ENCODE measurements at regions not wholly inside any gene's neighbourhood (a gene's known extent, or its start where the extent isn't known, plus 50 kb on each side); places are given as distances from the start of the nearest gene placed in this dataset.

DNA sequence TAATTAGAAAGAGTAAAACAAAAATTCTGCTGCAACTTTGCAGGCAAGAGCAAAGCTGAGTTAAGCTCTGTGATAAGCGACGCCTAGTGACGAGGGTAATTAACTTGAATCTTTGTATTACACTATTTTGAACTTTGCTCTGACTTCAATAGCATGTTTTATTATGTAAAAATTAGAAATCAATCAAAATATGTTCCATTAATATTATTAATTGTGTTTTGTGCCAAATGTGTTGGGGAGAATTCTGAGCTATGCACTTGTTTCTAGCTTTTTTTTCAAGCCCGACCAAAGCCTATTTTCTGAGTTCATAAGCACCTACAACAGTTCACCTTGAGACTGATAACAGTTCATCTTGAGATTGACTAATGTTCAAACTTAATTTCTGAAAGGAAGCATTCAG, 90.1 kb upstream of the PDE3A start:
- DNase-seq, result no peak
- Histone ChIP-seq H3K27me3 (replicated peaks) (no peaks in the 10 kb centered on the region), H3K27ac (no peak overlapping the region), H3K36me3 (replicated peaks) (no peaks in the 10 kb centered on the region), H3K4me3 (ENCODE audit: low read depth, low read length) (no peak overlapping the region)
- in situ Hi-C loops (cut with HindIII; ENCODE audit: low pct_ligation_motif_present, low sequenced_read_pairs), result no loop called here
- TF ChIP-seq, protein P1, sequence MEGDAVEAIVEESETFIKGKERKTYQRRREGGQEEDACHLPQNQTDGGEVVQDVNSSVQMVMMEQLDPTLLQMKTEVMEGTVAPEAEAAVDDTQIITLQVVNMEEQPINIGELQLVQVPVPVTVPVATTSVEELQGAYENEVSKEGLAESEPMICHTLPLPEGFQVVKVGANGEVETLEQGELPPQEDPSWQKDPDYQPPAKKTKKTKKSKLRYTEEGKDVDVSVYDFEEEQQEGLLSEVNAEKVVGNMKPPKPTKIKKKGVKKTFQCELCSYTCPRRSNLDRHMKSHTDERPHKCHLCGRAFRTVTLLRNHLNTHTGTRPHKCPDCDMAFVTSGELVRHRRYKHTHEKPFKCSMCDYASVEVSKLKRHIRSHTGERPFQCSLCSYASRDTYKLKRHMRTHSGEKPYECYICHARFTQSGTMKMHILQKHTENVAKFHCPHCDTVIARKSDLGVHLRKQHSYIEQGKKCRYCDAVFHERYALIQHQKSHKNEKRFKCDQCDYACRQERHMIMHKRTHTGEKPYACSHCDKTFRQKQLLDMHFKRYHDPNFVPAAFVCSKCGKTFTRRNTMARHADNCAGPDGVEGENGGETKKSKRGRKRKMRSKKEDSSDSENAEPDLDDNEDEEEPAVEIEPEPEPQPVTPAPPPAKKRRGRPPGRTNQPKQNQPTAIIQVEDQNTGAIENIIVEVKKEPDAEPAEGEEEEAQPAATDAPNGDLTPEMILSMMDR (IDR thresholded peaks at IDR 0.05; ENCODE audit: low read depth, low read length, missing control alignments), result no peak

DNA sequence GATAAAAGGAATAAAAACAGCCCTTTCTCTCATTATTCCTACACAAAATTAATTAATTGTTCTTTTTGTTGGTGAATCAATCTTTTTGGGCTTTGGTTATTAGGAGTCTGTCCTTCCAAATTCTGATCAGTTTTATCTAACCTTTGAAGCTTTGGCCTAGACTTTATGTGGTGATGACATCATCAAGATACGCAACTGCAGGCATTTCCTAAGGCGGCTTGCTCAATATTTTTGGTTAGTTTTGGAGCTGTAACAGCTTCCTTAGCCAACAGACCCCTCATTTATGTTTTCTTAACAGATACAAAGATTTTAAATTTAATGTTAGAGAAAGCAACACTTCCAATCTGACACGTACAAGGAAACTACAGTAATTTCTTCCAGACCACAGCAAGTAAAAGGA, 87.8 kb upstream of the PDE3A start:
- TF ChIP-seq, protein P1 (IDR thresholded peaks at IDR 0.05; ENCODE audit: low read depth, low read length, missing control alignments), result no peak
- no peak overlapping the region for H3K4me3 ChIP-seq (ENCODE audit: low read depth, low read length)
- DNase-seq, result no peak
- in situ Hi-C loops (cut with HindIII; ENCODE audit: low pct_ligation_motif_present, low sequenced_read_pairs), result no loop called here
- no peak overlapping the region for H3K27ac ChIP-seq
- no peaks in the 10 kb centered on the region for H3K27me3 ChIP-seq (replicated peaks)
- H3K36me3 ChIP-seq (replicated peaks), result no peaks in the 10 kb centered on the region

DNA sequence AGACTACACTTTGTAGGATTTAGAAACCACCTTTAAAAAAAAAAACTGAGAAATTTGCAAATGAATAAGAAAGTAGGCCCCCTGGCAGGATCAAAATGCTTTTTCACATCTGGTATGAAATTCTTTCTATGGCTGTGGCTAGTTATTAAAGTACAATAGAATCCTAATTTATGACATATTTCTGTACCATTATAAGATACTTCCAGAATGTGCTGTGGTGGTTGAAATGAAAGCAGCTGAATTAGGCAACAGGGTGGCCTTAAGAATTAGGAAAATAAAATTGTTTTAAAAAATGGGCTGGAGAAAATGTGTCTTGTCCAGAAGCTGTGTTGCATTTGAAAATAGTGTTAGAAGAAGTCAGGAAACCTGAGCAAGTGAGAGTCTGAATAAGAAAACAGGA, 85.9 kb upstream of the PDE3A start:
- Histone ChIP-seq H3K36me3 (replicated peaks) (no peaks in the 10 kb centered on the region), H3K27ac (no peak overlapping the region), H3K27me3 (replicated peaks) (no peaks in the 10 kb centered on the region), H3K4me3 (ENCODE audit: low read depth, low read length) (no peak overlapping the region)
- TF ChIP-seq, protein P1 (IDR thresholded peaks at IDR 0.05; ENCODE audit: low read depth, low read length, missing control alignments), result no peak
- in situ Hi-C loops (cut with HindIII; ENCODE audit: low pct_ligation_motif_present, low sequenced_read_pairs), result no loop called here
- no peak for DNase-seq

DNA sequence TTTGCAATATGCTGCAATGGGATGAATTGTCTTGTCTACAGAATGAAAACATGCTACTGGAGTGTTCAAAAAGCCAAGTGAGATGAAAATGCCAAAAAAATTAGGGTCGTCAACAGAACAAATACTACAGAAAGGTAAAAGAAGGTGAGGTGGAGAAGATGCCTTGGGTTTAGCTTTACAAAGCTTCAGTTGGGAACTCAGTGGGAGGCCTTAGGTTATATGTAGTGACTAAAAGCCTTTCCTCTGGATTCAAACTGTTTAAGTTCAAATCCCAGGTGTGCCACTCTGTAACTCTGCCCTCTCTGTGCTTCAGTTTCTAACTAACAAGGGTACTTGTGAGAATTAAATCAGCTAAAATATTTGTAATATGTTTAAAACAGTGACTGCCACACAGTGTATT, 84.9 kb upstream of the PDE3A start:
- Histone ChIP-seq H3K4me3 (ENCODE audit: low read depth, low read length) (no peak overlapping the region), H3K27ac (no peak overlapping the region), H3K36me3 (replicated peaks) (no peaks in the 10 kb centered on the region), H3K27me3 (replicated peaks) (no peaks in the 10 kb centered on the region)
- in situ Hi-C loops (cut with HindIII; ENCODE audit: low pct_ligation_motif_present, low sequenced_read_pairs), result no loop called here
- TF ChIP-seq, protein P1 (IDR thresholded peaks at IDR 0.05; ENCODE audit: low read depth, low read length, missing control alignments), result no peak
- no peak for DNase-seq

DNA sequence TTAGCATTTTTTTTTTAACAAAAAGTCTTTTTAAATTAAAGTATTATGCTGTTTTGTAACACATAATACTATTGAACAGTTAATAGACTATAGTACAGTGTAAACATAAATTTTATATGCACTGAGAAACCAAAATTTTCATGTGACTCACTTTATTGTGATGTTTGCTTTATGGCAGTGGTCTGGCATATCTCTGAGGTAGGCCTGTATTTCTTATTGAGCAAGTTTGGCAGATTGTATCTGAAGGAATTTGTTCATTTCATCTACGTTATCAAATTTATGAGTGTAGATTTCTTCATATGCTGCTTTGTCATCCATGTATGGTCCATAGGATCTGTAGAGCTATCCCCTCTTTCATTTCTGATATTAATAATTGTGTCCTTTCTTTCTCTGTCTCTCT, 78.8 kb upstream of the PDE3A start:
- TF ChIP-seq, protein P1 (IDR thresholded peaks at IDR 0.05; ENCODE audit: low read depth, low read length, missing control alignments), result no peak
- in situ Hi-C loops (cut with HindIII; ENCODE audit: low pct_ligation_motif_present, low sequenced_read_pairs), result no loop called here
- no peak for DNase-seq
- no peaks in the 10 kb centered on the region for H3K36me3 ChIP-seq (replicated peaks)
- no peaks in the 10 kb centered on the region for H3K27me3 ChIP-seq (replicated peaks)
- no peak overlapping the region for H3K27ac ChIP-seq
- no peak overlapping the region for H3K4me3 ChIP-seq (ENCODE audit: low read depth, low read length)

DNA sequence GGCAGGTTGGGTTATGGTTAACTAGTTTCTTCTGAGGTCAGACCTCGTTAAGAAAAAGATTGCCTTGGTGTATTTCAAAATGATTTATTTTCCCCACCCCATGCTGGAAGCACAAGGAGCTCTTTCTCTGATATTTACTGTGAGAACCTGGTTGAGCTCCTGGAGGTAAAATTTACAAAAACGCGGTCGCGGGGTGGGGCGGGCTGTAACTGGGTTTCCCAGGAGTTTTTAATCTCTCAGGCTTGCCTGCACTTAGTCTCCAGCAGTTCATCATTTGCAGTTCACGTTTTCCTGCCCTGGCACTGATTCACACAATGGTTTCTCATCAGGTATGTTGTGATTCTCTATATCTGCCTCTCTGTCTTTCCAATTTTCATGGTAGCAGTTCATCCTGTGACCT, 67.9 kb upstream of the PDE3A start:
- in situ Hi-C loops (cut with HindIII; ENCODE audit: low pct_ligation_motif_present, low sequenced_read_pairs), result no loop called here
- Histone ChIP-seq H3K27ac (no peak overlapping the region), H3K36me3 (replicated peaks) (no peaks in the 10 kb centered on the region), H3K27me3 (replicated peaks) (no peaks in the 10 kb centered on the region), H3K4me3 (ENCODE audit: low read depth, low read length) (no peak overlapping the region)
- no peak for DNase-seq
- TF ChIP-seq, protein P1 (IDR thresholded peaks at IDR 0.05; ENCODE audit: low read depth, low read length, missing control alignments), result no peak

Measured in brain microvascular endothelial cell (primary cell).